GM23338 (cell line): ENCODE measurements at regions not wholly inside any gene's neighbourhood (a gene's known extent, or its start where the extent isn't known, plus 50 kb on each side); places are given as distances from the start of the nearest gene placed in this dataset.

Experiments used
- ATAC-seq: fragments of 200-7000 bp; cut with Tn5 transposase; 3 replicates; pipeline ENCODE4 v1.9.1; 2020
- DNase-seq: peaks from one replicate; pipeline ENCODE4 v3.0.0-alpha.2; 2015; ENCODE audit warnings: low spot score
- H2AFZ ChIP-seq: fragments of 200-600 bp; sonication (generic); 2 replicates; pipeline ENCODE4 v1.8.0; 2016; ENCODE audit warnings: antibody characterized with exemption, mild to moderate bottlenecking, moderate library complexity
- H3F3A ChIP-seq: fragments of 200-600 bp; sonication (generic); replicated peaks from 2 replicates; pipeline ENCODE4 v1.8.0; 2017; ENCODE audit warnings: antibody characterized with exemption, mixed run types, low read depth
- H3K27ac ChIP-seq: fragments of 200-600 bp; sonication (generic); 2 replicates; pipeline ENCODE4 v1.6.1; 2016; ENCODE audit warnings: low read depth
- H3K27me3 ChIP-seq: fragments of 200-600 bp; sonication (generic); 2 replicates; pipeline ENCODE4 v1.8.0; 2016; ENCODE audit warnings: mild to moderate bottlenecking, mixed run types, moderate library complexity; ENCODE audit not compliant: insufficient read depth
- H3K36me3 ChIP-seq: fragments of 200-600 bp; sonication (generic); 2 replicates; pipeline ENCODE4 v1.8.0; 2016; ENCODE audit warnings: mild to moderate bottlenecking; ENCODE audit not compliant: insufficient read depth
- H3K4me1 ChIP-seq: fragments of 200-600 bp; sonication (generic); 2 replicates; pipeline ENCODE4 v1.8.0; 2016; ENCODE audit warnings: mild to moderate bottlenecking, moderate library complexity; ENCODE audit not compliant: insufficient read depth
- H3K4me2 ChIP-seq: fragments of 200-600 bp; sonication (generic); 2 replicates; pipeline ENCODE4 v1.7.1; 2017; ENCODE audit warnings: mixed run types
- H3K4me3 ChIP-seq: fragments of 200-600 bp; sonication (generic); 2 replicates; pipeline ENCODE4 v1.6.1; 2016; ENCODE audit warnings: mixed run types
- H3K79me2 ChIP-seq: fragments of 200-600 bp; sonication (generic); replicated peaks from 2 replicates; pipeline ENCODE4 v1.8.0; 2017; ENCODE audit warnings: mild to moderate bottlenecking; ENCODE audit not compliant: insufficient read depth
- H3K9me2 ChIP-seq: fragments of 200-600 bp; sonication (generic); 2 replicates; pipeline ENCODE4 v1.8.0; 2017; ENCODE audit not compliant: insufficient read depth
- H4K20me1 ChIP-seq: fragments of 200-600 bp; sonication (generic); replicated peaks from 2 replicates; pipeline ENCODE4 v1.8.0; 2017; ENCODE audit warnings: mild to moderate bottlenecking; ENCODE audit not compliant: insufficient read depth
- H3K27ac Mint-ChIP-seq: 2 replicates; pipeline ENCODE4 v1.8.0; 2020; ENCODE audit warnings: inconsistent platforms, mild to moderate bottlenecking, moderate library complexity, mixed read lengths
- H3K27me3 Mint-ChIP-seq: 3 replicates; pipeline ENCODE4 v1.8.0; 2022; ENCODE audit warnings: low read depth, mild to moderate bottlenecking, moderate library complexity, mixed read lengths, inconsistent platforms; ENCODE audit not compliant: insufficient read depth, poor library complexity
- H3K36me3 Mint-ChIP-seq: 3 replicates; pipeline ENCODE4 v1.8.0; 2021; ENCODE audit warnings: low read depth, mild to moderate bottlenecking, inconsistent platforms, moderate library complexity, mixed read lengths
- H3K4me1 Mint-ChIP-seq: 3 replicates; pipeline ENCODE4 v1.8.0; 2020; ENCODE audit warnings: mild to moderate bottlenecking, inconsistent platforms, mixed read lengths
- H3K4me3 Mint-ChIP-seq: 3 replicates; pipeline ENCODE4 v1.8.0; 2021; ENCODE audit warnings: moderate library complexity, mild to moderate bottlenecking, inconsistent platforms, mixed read lengths
- H3K9me3 Mint-ChIP-seq: 3 replicates; pipeline ENCODE4 v1.8.0; 2020; ENCODE audit warnings: moderate library complexity, mild to moderate bottlenecking, inconsistent platforms, mixed read lengths
- CREB1 ChIP-seq: fragments of 250-450 bp; sonication (Bioruptor Pico); IDR thresholded peaks from 2 replicates; pipeline ENCODE4 v1.5.0; 2020; ENCODE audit warnings: low read depth, mild to moderate bottlenecking, moderate library complexity
- EZH2 ChIP-seq: fragments of 200-600 bp; sonication (generic); IDR thresholded peaks from one replicate; pipeline ENCODE4 v1.8.0; 2017; ENCODE audit warnings: antibody characterized with exemption, mild to moderate bottlenecking, low read depth; ENCODE audit not compliant: unreplicated experiment
- EZH2phosphoT487 ChIP-seq: fragments of 200-600 bp; sonication (generic); IDR thresholded peaks from one replicate; pipeline ENCODE4 v1.8.1; 2018; ENCODE audit warnings: antibody characterized with exemption; ENCODE audit not compliant: unreplicated experiment
- JUNB ChIP-seq: IDR thresholded peaks from one replicate; pipeline ENCODE4 v1.6.1; 2016; ENCODE audit warnings: antibody characterized with exemption; ENCODE audit not compliant: unreplicated experiment
- NANOG ChIP-seq: IDR thresholded peaks from 2 replicates; pipeline ENCODE4 v1.6.1; 2016; ENCODE audit warnings: antibody characterized with exemption, borderline replicate concordance
- POLR2AphosphoS5 ChIP-seq: IDR thresholded peaks from 2 replicates; pipeline ENCODE4 v1.6.1; 2016; ENCODE audit warnings: antibody characterized with exemption, low read depth
- STAT1 ChIP-seq: IDR thresholded peaks from one replicate; pipeline ENCODE4 v1.6.1; 2016; ENCODE audit warnings: antibody characterized with exemption; ENCODE audit not compliant: unreplicated experiment
- ZNF114 ChIP-seq: fragments of 250-450 bp; sonication (Bioruptor Pico); IDR thresholded peaks from 2 replicates; pipeline ENCODE4 v1.5.0; 2020; ENCODE audit warnings: mild to moderate bottlenecking, moderate library complexity
- ZNF331 ChIP-seq: fragments of 250-450 bp; sonication (Bioruptor Pico); IDR thresholded peaks from 2 replicates; pipeline ENCODE4 v1.5.0; 2020; ENCODE audit warnings: low read depth, mild to moderate bottlenecking, moderate library complexity
- TF ChIP-seq, protein P1 (sequence below), 2 experiments: fragments of 200-600 bp in 1 of 2; sonication (generic) in 1 of 2; conservative IDR thresholded peaks; 2 replicates each; pipeline versions ENCODE4 v1.5.1 to v1.6.1; 2016 to 2017; ENCODE audit warnings: antibody characterized with exemption in 2 of 2, low read depth in 2 of 2, mild to moderate bottlenecking in 2 of 2, moderate library complexity in 1 of 2
- TF ChIP-seq, protein P2 (sequence below): IDR thresholded peaks from one replicate; pipeline ENCODE4 v1.6.1; 2018; ENCODE audit warnings: antibody characterized with exemption; ENCODE audit not compliant: unreplicated experiment
- TF ChIP-seq, protein P3 (sequence below): fragments of 250-450 bp; sonication (Bioruptor Pico); IDR thresholded peaks from 2 replicates; pipeline ENCODE4 v1.5.0; 2020; ENCODE audit warnings: mild to moderate bottlenecking, moderate library complexity
- TF ChIP-seq, protein P4 (sequence below): IDR thresholded peaks from 2 replicates; pipeline ENCODE4 v1.6.1; 2016; ENCODE audit warnings: antibody characterized with exemption

DNA sequence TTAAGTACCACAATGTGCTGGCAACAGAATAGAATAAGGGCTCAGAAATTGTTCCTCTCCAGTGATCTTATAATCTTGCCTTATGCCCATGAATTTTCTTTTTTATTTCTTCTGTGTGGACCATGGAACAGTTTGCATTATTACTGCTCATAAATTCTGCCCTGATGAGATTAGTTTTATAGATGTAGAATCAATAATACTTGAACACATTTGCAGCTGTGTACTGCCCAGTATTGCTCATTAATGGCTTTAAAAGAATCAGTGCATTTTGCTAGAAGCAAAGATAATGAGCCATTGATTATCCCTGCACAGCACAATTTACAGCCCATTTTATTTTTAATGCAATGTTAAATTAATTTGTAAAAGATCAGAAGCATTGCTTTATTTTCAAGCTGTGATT is 172.3 kb upstream of the STXBP6 start:
- H3K36me3 Mint-ChIP-seq, result peaks cover 6% of the 10 kb centered on the region; the same call in 1 of the 3 replicates
- peaks cover 6% of the 10 kb centered on the region for H3K9me3 Mint-ChIP-seq
- H3K4me3 ChIP-seq, result no peak overlapping the region
- DNase-seq (no peak), ATAC-seq (no peak)
- no peaks in the 10 kb centered on the region for H3K27me3 Mint-ChIP-seq
- no peak overlapping the region for H3K4me3 Mint-ChIP-seq
- no peak overlapping the region for H3K27ac ChIP-seq
- H3K27me3 ChIP-seq, result no peaks in the 10 kb centered on the region
- no peak overlapping the region for H3K4me2 ChIP-seq
- no peaks in the 10 kb centered on the region for H3K79me2 ChIP-seq
- TF ChIP-seq, protein P1, sequence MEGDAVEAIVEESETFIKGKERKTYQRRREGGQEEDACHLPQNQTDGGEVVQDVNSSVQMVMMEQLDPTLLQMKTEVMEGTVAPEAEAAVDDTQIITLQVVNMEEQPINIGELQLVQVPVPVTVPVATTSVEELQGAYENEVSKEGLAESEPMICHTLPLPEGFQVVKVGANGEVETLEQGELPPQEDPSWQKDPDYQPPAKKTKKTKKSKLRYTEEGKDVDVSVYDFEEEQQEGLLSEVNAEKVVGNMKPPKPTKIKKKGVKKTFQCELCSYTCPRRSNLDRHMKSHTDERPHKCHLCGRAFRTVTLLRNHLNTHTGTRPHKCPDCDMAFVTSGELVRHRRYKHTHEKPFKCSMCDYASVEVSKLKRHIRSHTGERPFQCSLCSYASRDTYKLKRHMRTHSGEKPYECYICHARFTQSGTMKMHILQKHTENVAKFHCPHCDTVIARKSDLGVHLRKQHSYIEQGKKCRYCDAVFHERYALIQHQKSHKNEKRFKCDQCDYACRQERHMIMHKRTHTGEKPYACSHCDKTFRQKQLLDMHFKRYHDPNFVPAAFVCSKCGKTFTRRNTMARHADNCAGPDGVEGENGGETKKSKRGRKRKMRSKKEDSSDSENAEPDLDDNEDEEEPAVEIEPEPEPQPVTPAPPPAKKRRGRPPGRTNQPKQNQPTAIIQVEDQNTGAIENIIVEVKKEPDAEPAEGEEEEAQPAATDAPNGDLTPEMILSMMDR (conservative IDR thresholded peaks at IDR 0.05; ENCODE audit: low read depth in 2 of 2), result no peak
- TF ChIP-seq NANOG, result no peak
- no peak for TF ChIP-seq ZNF114 (CRISPR knock-in tag)
- no peak for TF ChIP-seq CREB1 (CRISPR knock-in tag)
- no peak for TF ChIP-seq EZH2
- TF ChIP-seq STAT1, result no peak
- TF ChIP-seq, protein P2, sequence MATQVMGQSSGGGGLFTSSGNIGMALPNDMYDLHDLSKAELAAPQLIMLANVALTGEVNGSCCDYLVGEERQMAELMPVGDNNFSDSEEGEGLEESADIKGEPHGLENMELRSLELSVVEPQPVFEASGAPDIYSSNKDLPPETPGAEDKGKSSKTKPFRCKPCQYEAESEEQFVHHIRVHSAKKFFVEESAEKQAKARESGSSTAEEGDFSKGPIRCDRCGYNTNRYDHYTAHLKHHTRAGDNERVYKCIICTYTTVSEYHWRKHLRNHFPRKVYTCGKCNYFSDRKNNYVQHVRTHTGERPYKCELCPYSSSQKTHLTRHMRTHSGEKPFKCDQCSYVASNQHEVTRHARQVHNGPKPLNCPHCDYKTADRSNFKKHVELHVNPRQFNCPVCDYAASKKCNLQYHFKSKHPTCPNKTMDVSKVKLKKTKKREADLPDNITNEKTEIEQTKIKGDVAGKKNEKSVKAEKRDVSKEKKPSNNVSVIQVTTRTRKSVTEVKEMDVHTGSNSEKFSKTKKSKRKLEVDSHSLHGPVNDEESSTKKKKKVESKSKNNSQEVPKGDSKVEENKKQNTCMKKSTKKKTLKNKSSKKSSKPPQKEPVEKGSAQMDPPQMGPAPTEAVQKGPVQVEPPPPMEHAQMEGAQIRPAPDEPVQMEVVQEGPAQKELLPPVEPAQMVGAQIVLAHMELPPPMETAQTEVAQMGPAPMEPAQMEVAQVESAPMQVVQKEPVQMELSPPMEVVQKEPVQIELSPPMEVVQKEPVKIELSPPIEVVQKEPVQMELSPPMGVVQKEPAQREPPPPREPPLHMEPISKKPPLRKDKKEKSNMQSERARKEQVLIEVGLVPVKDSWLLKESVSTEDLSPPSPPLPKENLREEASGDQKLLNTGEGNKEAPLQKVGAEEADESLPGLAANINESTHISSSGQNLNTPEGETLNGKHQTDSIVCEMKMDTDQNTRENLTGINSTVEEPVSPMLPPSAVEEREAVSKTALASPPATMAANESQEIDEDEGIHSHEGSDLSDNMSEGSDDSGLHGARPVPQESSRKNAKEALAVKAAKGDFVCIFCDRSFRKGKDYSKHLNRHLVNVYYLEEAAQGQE, result no peak
- TF ChIP-seq ZNF331 (CRISPR knock-in tag), result no peak
- no peak for TF ChIP-seq EZH2phosphoT487
- TF ChIP-seq, protein P3, sequence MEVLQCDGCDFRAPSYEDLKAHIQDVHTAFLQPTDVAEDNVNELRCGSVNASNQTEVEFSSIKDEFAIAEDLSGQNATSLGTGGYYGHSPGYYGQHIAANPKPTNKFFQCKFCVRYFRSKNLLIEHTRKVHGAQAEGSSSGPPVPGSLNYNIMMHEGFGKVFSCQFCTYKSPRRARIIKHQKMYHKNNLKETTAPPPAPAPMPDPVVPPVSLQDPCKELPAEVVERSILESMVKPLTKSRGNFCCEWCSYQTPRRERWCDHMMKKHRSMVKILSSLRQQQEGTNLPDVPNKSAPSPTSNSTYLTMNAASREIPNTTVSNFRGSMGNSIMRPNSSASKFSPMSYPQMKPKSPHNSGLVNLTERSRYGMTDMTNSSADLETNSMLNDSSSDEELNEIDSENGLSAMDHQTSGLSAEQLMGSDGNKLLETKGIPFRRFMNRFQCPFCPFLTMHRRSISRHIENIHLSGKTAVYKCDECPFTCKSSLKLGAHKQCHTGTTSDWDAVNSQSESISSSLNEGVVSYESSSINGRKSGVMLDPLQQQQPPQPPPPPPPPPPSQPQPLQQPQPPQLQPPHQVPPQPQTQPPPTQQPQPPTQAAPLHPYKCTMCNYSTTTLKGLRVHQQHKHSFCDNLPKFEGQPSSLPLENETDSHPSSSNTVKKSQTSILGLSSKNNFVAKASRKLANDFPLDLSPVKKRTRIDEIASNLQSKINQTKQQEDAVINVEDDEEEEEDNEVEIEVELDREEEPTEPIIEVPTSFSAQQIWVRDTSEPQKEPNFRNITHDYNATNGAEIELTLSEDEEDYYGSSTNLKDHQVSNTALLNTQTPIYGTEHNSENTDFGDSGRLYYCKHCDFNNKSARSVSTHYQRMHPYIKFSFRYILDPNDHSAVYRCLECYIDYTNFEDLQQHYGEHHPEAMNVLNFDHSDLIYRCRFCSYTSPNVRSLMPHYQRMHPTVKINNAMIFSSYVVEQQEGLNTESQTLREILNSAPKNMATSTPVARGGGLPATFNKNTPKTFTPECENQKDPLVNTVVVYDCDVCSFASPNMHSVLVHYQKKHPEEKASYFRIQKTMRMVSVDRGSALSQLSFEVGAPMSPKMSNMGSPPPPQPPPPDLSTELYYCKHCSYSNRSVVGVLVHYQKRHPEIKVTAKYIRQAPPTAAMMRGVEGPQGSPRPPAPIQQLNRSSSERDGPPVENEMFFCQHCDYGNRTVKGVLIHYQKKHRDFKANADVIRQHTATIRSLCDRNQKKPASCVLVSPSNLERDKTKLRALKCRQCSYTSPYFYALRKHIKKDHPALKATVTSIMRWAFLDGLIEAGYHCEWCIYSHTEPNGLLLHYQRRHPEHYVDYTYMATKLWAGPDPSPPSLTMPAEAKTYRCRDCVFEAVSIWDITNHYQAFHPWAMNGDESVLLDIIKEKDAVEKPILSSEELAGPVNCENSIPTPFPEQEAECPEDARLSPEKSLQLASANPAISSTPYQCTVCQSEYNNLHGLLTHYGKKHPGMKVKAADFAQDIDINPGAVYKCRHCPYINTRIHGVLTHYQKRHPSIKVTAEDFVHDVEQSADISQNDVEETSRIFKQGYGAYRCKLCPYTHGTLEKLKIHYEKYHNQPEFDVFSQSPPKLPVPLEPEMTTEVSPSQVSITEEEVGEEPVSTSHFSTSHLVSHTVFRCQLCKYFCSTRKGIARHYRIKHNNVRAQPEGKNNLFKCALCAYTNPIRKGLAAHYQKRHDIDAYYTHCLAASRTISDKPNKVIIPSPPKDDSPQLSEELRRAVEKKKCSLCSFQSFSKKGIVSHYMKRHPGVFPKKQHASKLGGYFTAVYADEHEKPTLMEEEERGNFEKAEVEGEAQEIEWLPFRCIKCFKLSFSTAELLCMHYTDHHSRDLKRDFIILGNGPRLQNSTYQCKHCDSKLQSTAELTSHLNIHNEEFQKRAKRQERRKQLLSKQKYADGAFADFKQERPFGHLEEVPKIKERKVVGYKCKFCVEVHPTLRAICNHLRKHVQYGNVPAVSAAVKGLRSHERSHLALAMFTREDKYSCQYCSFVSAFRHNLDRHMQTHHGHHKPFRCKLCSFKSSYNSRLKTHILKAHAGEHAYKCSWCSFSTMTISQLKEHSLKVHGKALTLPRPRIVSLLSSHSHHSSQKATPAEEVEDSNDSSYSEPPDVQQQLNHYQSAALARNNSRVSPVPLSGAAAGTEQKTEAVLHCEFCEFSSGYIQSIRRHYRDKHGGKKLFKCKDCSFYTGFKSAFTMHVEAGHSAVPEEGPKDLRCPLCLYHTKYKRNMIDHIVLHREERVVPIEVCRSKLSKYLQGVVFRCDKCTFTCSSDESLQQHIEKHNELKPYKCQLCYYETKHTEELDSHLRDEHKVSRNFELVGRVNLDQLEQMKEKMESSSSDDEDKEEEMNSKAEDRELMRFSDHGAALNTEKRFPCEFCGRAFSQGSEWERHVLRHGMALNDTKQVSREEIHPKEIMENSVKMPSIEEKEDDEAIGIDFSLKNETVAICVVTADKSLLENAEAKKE, result no peak
- TF ChIP-seq, protein P4, sequence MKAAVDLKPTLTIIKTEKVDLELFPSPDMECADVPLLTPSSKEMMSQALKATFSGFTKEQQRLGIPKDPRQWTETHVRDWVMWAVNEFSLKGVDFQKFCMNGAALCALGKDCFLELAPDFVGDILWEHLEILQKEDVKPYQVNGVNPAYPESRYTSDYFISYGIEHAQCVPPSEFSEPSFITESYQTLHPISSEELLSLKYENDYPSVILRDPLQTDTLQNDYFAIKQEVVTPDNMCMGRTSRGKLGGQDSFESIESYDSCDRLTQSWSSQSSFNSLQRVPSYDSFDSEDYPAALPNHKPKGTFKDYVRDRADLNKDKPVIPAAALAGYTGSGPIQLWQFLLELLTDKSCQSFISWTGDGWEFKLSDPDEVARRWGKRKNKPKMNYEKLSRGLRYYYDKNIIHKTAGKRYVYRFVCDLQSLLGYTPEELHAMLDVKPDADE, result no peak
- TF ChIP-seq POLR2AphosphoS5, result no peak
- no peak for TF ChIP-seq JUNB
- no peaks in the 10 kb centered on the region for H3K4me1 Mint-ChIP-seq
- H3K4me1 ChIP-seq, result no peaks in the 10 kb centered on the region
- no peaks in the 10 kb centered on the region for H4K20me1 ChIP-seq
- no peaks in the 10 kb centered on the region for H3F3A ChIP-seq
- H3K36me3 ChIP-seq, result no peaks in the 10 kb centered on the region; the same call in 1 of the 2 replicates
- no peak overlapping the region for H2AFZ ChIP-seq
- H3K9me2 ChIP-seq, result no peaks in the 10 kb centered on the region
- H3K27ac Mint-ChIP-seq, result no peak overlapping the region
